Spleen (tissue), 7 donors: ENCODE measurements at regions not wholly inside any gene's neighbourhood (a gene's known extent, or its start where the extent isn't known, plus 50 kb on each side); places are given as distances from the start of the nearest gene placed in this dataset.

Source experiments
- POLR2A ChIP-seq, 3 donors: fragments of 450-650 bp; IDR thresholded peaks; one replicate each; pipeline ENCODE4 v1.5.1; 2017; ENCODE audit warnings: antibody characterized with exemption in 3 of 3, mild to moderate bottlenecking in 1 of 3
- POLR2AphosphoS5 ChIP-seq, 3 donors: sonication (generic); formaldehyde crosslinking; IDR thresholded peaks; one replicate each; pipeline ENCODE4 v1.5.1; 2017; ENCODE audit warnings: antibody characterized with exemption in 3 of 3
- TF ChIP-seq, protein P1 (sequence below), 11 experiments: fragments of 200-600 bp in 7 of 11; fragments of 450-650 bp in 4 of 11; sonication (generic) in 4 of 11; IDR thresholded peaks in 8 of 11; conservative IDR thresholded peaks in 3 of 11; 1 replicate in 7 of 11; 2 replicates in 4 of 11; pipeline versions ENCODE4 v1.4.0 to v1.8.0; 2016 to 2021; ENCODE audit warnings: antibody characterized with exemption in 11 of 11, inconsistent platforms in 4 of 11, mild to moderate bottlenecking in 1 of 11
- donor health status: DM: no; HTN: no; CAD: no; lungs with moderate emphysema.
- donor health status: DM: no; HTN: no; CAD: no.
- donor health status: DM: no; HTN: no; CAD: no.

GRCh38 chr10:24152270-24152669 lies 56.7 kb upstream of the KIAA1217 start:
- TF ChIP-seq POLR2A (IDR thresholded peaks at IDR 0.05) (no peak), POLR2AphosphoS5 (IDR thresholded peaks at IDR 0.05) (no peak)
- TF ChIP-seq, protein P1, sequence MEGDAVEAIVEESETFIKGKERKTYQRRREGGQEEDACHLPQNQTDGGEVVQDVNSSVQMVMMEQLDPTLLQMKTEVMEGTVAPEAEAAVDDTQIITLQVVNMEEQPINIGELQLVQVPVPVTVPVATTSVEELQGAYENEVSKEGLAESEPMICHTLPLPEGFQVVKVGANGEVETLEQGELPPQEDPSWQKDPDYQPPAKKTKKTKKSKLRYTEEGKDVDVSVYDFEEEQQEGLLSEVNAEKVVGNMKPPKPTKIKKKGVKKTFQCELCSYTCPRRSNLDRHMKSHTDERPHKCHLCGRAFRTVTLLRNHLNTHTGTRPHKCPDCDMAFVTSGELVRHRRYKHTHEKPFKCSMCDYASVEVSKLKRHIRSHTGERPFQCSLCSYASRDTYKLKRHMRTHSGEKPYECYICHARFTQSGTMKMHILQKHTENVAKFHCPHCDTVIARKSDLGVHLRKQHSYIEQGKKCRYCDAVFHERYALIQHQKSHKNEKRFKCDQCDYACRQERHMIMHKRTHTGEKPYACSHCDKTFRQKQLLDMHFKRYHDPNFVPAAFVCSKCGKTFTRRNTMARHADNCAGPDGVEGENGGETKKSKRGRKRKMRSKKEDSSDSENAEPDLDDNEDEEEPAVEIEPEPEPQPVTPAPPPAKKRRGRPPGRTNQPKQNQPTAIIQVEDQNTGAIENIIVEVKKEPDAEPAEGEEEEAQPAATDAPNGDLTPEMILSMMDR (IDR thresholded peaks at IDR 0.05 in 8 of 11, conservative IDR thresholded peaks at IDR 0.05 in 3 of 11): no peak
